Fibroblast of skin of right quadriceps (primary cell): ENCODE measurements at regions not wholly inside any gene's neighbourhood (a gene's known extent, or its start where the extent isn't known, plus 50 kb on each side); places are given as distances from the start of the nearest gene placed in this dataset.
A peak's percentile ranks its signal among the peaks of the same experiment; 100 is the strongest.
"Not testable (repeated sequence)": the region's sequence is repeated elsewhere in the genome, so short reads cannot be mapped to it uniquely, and the experiment has no call there.

ENCODE experiments used
- DNase-seq: peaks from one replicate; pipeline ENCODE4 v3.0.0-alpha.2; 2013

GRCh38 chr5:159797261-159797970, 118.9 kb upstream of the ADRA1B start:
- DNase-seq, result no peak

DNA sequence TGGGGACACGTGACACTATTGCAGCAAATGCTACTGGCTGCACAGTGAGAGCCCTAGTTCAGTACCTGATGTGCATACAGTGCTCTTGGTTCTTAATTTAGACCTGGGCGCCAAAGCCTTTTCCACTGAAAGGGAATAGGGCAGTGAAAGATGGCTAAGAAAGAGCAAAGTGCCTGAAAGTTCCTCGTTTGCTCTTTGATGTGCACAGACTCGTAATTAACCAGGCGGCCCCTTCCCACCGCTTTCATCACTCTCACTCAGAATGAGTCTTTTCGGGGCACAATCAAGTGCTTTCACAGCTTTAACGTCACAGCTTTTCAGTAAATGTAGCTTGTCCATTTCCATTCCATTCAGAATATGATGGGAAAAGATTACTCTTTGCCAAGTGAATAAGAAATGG, 116.6 kb upstream of the ADRA1B start:
- DNase-seq, result no peak

DNA sequence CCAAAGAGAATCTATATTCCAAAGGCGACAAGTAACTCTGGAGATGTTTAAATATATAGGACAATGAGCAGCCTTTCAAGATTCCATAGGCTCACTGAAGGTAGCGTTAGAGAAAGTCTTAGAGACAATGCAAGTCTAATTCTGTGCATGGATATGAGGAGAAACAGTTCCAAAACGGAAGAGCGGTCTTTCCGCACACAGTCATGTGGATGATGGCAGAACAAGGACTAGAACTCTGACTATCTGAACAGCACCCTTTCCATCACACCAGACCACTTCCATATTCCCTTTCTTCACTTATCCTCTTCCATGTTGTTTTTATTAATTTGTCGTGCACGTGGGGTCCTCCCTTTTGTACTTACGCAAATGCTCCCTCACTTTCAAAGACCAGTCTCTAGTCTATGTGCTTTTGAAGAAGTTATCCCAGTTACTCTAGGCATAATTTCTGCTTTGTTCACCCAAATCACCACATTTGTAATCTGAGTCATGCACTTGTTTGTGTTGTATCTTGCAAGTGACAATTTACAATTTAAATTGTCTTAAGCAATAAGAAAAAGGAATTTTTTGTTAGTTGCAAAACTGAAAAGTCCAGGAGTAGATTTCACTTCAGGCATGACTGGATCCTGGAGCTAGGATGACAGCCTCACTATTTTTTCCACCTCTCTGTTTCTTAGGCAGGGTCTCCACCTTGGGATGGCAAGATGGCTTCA, 116.0 kb upstream of the ADRA1B start:
- no peak for DNase-seq

DNA sequence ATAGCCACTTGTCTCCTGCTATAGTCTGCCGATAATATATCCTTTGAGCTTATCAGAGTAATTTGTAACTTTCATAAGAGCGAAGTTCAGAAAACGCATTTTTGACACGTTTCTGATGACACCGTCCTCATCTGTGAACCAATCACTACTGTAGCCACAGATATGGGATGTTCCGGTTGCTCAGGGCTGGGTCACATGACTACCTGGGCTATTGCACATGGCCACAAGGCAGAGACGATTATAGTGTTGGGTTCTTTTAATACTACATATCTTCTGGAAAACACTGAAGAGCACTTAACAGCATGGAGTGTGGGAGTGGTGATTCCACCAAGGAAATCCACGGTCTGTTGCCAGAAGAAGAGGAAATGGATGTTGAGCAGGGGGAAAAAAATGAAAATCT, 115.0 kb upstream of the ADRA1B start:
- DNase-seq, result no peak

DNA sequence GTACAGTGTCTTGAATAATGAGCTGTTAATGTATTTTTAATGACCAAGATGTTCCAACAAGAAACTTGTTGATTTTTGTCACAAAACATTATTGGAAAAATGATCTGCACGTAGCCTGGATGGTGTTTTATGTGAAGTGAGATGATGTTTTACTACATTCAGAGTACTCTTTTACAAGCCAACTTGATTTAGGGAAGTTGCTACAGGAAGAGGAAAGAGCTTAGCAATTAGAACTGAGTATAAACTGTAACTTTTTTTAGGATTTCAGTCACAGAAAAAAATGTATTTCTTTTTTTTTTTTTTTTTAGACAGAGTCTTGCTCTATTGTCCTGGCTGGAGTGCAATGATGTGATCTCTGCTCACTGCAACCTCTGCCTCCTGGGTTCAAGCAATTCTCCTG, 113.6 kb upstream of the ADRA1B start:
- no peak for DNase-seq

GRCh38 chr5:159804121-159804520, 112.2 kb upstream of the ADRA1B start:
- DNase-seq, result no peak

- DNase-seq, result no peak
Observed at GRCh38 chr5:159805021-159805420, 111.3 kb upstream of the ADRA1B start.

DNA sequence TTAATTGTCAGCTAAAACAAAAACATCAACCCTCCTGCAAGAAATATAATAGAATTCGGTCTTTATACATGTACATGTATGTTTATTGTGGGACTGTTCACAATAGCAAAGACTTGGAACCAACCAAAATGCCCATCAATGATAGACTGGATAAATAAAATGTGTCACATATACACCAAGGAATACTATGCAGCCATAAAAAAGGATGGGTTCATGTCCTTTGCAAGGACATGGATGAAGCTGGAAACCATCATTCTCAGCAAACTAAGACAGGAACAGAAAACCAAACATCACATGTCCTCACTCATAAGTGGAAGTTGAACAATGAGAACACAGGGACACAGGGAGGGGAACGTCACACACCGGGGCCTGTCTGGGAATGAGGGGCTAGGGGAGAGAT, 109.1 kb upstream of the ADRA1B start:
- not testable (repeated sequence) for DNase-seq

DNA sequence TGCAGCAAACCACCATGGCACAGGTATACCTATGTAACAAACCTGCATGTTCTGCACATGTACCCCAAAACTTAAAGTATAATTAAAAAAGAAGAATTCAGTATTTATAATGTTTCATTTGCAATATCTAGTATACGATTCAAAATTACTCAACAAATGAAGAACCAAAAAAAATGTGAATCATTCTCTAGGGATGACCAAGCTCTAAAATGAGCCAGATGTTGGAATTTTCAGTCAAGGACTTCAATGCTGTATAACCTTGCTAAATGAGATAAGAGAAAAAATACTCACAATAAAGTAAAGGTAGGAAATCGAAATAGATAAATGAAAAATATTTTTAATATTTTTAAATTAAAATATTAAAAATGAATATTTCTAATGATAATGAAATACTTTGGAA, 108.7 kb upstream of the ADRA1B start:
- DNase-seq, result no peak

DNA sequence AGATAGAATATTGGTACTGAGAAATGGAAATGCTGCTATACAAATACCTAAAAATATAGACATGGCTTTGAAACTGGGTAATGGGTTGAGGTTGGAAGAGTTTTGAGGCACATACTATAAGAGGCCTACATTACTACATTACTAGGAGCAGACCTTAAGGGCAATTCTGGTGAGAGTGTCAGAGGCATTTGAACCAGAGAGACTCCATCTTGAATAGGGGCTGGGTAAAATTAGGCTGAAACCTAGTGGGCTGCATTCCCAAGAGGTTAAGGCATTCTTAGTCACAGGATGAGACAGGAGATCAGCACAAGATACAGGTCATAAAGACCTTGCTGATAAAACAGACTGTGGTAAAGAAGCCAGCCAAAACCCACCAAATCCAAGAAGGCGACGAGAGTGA, 104.6 kb upstream of the ADRA1B start:
- DNase-seq, result no peak

DNA sequence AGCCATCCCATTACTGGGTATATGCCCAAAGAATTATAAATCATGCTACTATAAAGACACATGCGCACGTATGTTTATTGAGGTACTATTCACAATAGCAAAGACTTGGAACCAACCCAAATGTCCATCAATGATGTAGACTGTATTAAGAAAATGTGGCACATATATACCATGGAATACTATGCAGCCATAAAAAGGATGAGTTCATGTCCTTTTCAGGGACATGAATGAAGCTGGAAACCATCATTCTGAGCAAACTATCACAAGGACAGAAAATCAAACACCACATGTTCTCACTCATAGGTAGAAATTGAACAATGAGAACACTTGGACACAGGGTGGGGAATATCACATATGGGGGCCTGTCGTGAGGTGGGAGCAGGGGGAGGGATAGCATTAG, 103.5 kb upstream of the ADRA1B start:
- DNase-seq, result not testable (repeated sequence)

DNA sequence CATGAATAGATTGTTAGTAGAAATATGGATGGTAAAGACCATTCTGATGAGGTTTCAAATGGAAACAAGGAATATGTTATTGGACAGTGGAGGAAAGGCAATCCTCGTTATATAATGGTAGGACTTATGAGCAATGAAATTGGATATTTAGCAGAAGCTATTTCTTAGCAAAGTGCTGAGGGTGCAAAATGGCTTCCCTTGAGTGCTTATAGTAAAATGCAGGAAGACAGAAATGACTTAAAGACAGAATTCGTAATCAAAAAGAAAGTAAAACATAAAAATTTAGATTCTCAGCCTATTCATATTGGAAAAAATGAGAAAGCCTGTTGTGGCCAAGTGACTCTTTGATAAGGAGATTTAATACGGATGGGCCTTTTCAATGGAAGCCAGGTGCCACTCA, 102.1 kb upstream of the ADRA1B start:
- no peak for DNase-seq

GRCh38 chr5:159814805-159815585, 101.3 kb upstream of the ADRA1B start:
- peak; percentile 36 for DNase-seq

- no peak for DNase-seq
Observed at GRCh38 chr5:159817262-159818029, 98.8 kb upstream of the ADRA1B start.

DNA sequence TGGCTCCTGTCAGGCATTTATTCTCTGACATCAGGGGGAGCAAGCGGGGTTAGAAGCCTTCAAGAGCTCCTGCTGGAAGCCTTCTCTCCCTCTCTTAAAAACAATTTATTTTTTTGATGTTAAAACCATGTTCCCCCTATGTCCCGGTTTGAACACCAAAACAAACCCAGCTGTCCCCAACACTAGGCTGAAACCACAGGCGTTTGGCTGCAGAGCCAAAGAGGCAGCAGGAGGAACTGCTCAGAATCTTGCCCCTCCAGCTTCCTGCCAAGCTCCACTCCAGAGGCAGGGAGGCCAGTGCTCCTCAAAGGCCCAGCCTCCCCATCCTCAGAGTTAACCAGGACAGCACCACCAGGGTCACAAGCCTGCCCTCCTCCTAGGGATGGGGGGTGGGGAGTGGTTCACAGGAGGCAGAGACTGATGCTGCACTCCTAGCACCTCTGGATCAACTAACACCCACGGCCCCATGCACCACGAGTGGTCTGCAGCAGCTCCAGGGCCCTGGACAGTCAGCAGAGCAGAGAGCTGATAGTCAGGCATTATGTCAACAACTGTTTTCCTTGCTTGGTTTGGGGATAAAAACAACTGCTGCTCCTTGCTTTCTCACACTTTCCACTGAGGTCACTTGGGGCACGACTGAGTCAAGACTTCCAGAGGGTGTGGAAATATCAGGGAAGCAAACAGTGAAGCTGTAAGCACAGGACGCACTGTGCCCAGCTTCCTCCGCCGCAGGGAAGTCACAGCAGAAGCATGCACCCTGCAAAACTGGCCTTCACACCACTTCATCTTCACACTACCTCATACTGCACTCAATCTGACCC, 96.5 kb upstream of the ADRA1B start:
- no peak for DNase-seq

GRCh38 chr5:159820692-159821091, 95.6 kb upstream of the ADRA1B start:
- DNase-seq, result no peak

- no peak for DNase-seq
Observed at GRCh38 chr5:159821461-159821940, 94.8 kb upstream of the ADRA1B start.

GRCh38 chr5:159824188-159825161, 91.8 kb upstream of the ADRA1B start:
- DNase-seq, result peak; percentile 34

GRCh38 chr5:159825551-159826051, 90.7 kb upstream of the ADRA1B start:
- no peak for DNase-seq
